GM12872 (cell line): ENCODE measurements at regions not wholly inside any gene's neighbourhood (a gene's known extent, or its start where the extent isn't known, plus 50 kb on each side); places are given as distances from the start of the nearest gene placed in this dataset.

ENCODE experiments used
- CTCF ChIP-seq: IDR thresholded peaks from 3 replicates; pipeline ENCODE4 v1.5.1; 2011; ENCODE audit warnings: low read depth, mild to moderate bottlenecking, low read length, moderate library complexity; ENCODE audit not compliant: insufficient read depth

DNA sequence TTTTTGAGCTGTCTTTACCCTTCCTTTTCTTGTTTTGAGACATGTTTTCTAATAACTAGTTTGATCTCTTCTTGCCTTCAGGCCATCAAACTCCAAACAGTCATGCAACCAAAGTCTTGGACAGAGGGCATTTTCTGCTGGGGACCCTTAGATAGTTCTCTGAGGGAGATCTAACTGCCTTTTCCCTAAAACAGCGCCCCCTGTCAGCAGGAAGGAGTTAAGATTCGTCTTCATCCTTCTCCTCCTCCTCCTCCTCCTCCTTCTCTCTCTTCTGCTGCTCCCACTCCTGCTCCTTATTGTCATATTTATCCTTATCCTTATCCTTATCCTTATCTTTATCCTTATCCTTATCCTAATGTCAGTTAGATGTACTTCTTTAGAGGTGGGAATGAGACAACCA, 417.2 kb downstream of the TRAM1L1 start:
- TF ChIP-seq CTCF: peak; percentile 67

- TF ChIP-seq CTCF: no peak
Measured at GRCh38 chr4:116665716-116666115, 419.7 kb downstream of the TRAM1L1 start.

GRCh38 chr4:116664198-116664597, 421.2 kb downstream of the TRAM1L1 start:
- 0 out of 3 replicates have a peak, but pooled peaks have one; percentile 9 for TF ChIP-seq CTCF

GRCh38 chr4:116639070-116639577, 446.3 kb downstream of the TRAM1L1 start:
- TF ChIP-seq CTCF: no peak

DNA sequence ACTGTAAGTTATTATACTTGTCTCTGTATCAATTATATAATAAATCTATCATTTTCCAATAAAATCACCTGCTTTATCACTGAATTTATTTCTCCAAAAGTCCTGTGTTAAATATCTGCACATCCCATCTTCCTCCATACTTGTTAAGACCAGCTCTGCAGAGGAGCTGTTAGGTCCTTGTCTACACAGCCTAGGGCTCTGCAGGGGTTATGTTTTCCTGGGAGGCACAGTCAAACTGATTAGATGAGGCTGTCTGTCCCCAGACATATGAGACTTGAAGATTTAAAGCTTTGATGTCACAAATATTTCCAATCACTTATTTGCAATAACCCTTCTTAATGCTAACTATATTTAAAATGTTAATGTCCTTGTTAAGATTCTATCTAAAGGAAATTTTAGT, 446.8 kb downstream of the TRAM1L1 start:
- TF ChIP-seq CTCF: no peak

GRCh38 chr4:116636917-116637316, 448.5 kb downstream of the TRAM1L1 start:
- TF ChIP-seq CTCF: no peak

GRCh38 chr4:116632269-116632668, 453.1 kb downstream of the TRAM1L1 start:
- no peak for TF ChIP-seq CTCF
